SH-SY5Y (cell line): ENCODE measurements at regions not wholly inside any gene's neighbourhood (a gene's known extent, or its start where the extent isn't known, plus 50 kb on each side); places are given as distances from the start of the nearest gene placed in this dataset.

Experiments
- GATA2 ChIP-seq: IDR thresholded peaks from 2 replicates; pipeline ENCODE4 v1.6.1; 2011; ENCODE audit warnings: mild to moderate bottlenecking, low read depth, low read length
- GATA3 ChIP-seq: IDR thresholded peaks from 2 replicates; pipeline ENCODE4 v1.6.1; 2011; ENCODE audit warnings: low read depth, mild to moderate bottlenecking, low read length, moderate library complexity

- TF ChIP-seq GATA3 (no peak), GATA2 (no peak)
Observed at GRCh38 chr14:71652368-71652767, 279.9 kb upstream of the RGS6 start.
